PC-9 (cell line): ENCODE measurements at regions not wholly inside any gene's neighbourhood (a gene's known extent, or its start where the extent isn't known, plus 50 kb on each side); places are given as distances from the start of the nearest gene placed in this dataset.

Source experiments
- BruUV-seq: library from RNA; stranded (reverse); fragments of 400-500 nt; replicated peaks from 2 replicates; lab custom pipeline; 2021; lab: Mats Ljungman, UMichigan
- CTCF ChIA-PET: fragments of 300-600 bp; sonication (Branson Sonifier 250); formaldehyde crosslinking; loops from one replicate; lab custom pipeline; 2022; ENCODE audit warnings: antibody characterized with exemption; lab: Charles Lee
- POLR2A ChIA-PET: fragments of 300-600 bp; sonication (Branson Sonifier 250); formaldehyde crosslinking; loops from one replicate; lab custom pipeline; 2022; ENCODE audit warnings: antibody characterized with exemption; ENCODE audit not compliant: unreplicated experiment; lab: Charles Lee
- DNase-seq, 2 experiments: peaks; one replicate each; pipeline versions ENCODE4 v3.0.0 to v3.0.0-alpha.2; 2015 to 2022; ENCODE audit warnings: mixed read lengths in 1 of 2
- H2AFZ ChIP-seq: fragments of 200-600 bp; sonication (generic); 2 replicates; pipeline ENCODE4 v1.8.1; 2017; ENCODE audit warnings: antibody characterized with exemption
- H3F3A ChIP-seq: fragments of 200-600 bp; sonication (generic); 2 replicates; pipeline ENCODE4 v1.8.1; 2017; ENCODE audit warnings: antibody characterized with exemption, mild to moderate bottlenecking, low read depth; ENCODE audit not compliant: insufficient read depth
- H3K27ac ChIP-seq: fragments of 200-600 bp; sonication (generic); 2 replicates; pipeline ENCODE4 v1.6.1; 2016; ENCODE audit warnings: mixed run types
- H3K27me3 ChIP-seq: fragments of 200-600 bp; sonication (generic); 2 replicates; pipeline ENCODE4 v1.6.1; 2016; ENCODE audit warnings: low read depth, mixed run types; ENCODE audit not compliant: insufficient read depth
- H3K36me3 ChIP-seq: fragments of 200-600 bp; sonication (generic); 2 replicates; pipeline ENCODE4 v1.6.1; 2016; ENCODE audit warnings: low read depth, mixed run types
- H3K4me1 ChIP-seq: fragments of 200-600 bp; sonication (generic); replicated peaks from 2 replicates; pipeline ENCODE4 v1.6.1; 2016; ENCODE audit warnings: mixed run types; ENCODE audit not compliant: insufficient read depth
- H3K4me2 ChIP-seq: fragments of 200-600 bp; sonication (generic); 2 replicates; pipeline ENCODE4 v1.6.1; 2017; ENCODE audit warnings: mixed run types
- H3K4me3 ChIP-seq: fragments of 200-600 bp; sonication (generic); 2 replicates; pipeline ENCODE4 v1.6.1; 2016; ENCODE audit warnings: mixed run types
- H3K79me2 ChIP-seq: fragments of 200-600 bp; sonication (generic); 2 replicates; pipeline ENCODE4 v1.6.1; 2017; ENCODE audit warnings: low read depth, mixed run types
- H3K9me2 ChIP-seq: fragments of 200-600 bp; sonication (generic); 2 replicates; pipeline ENCODE4 v1.8.1; 2017; ENCODE audit warnings: mild to moderate bottlenecking; ENCODE audit not compliant: insufficient read depth
- H3K9me3 ChIP-seq: fragments of 200-600 bp; sonication (generic); 2 replicates; pipeline ENCODE4 v1.8.1; 2016; ENCODE audit warnings: low read depth; ENCODE audit not compliant: insufficient read depth
- H4K20me1 ChIP-seq: fragments of 200-600 bp; sonication (generic); 2 replicates; pipeline ENCODE4 v1.8.1; 2017; ENCODE audit not compliant: insufficient read depth
- CTCF ChIP-seq: fragments of 200-600 bp; sonication (generic); conservative IDR thresholded peaks from 2 replicates; pipeline ENCODE4 v1.6.1; 2017; ENCODE audit warnings: mixed run types, antibody characterized with exemption, mild to moderate bottlenecking, moderate library complexity
- EZH2 ChIP-seq: fragments of 200-600 bp; sonication (generic); IDR thresholded peaks from 2 replicates; pipeline ENCODE4 v1.8.0; 2017; ENCODE audit warnings: antibody characterized with exemption, low read depth
- intact Hi-C: fragments of 100-400 bp; cut with micrococcal nuclease; formaldehyde crosslinking; loops from one replicate; pipeline ENCODE4 v1.10.0; 2022; ENCODE audit not compliant: unreplicated experiment

GRCh38 chr4:174406383-174406782 lies 115.9 kb downstream of the HPGD start:
- no peak overlapping the region for H2AFZ ChIP-seq
- H3K79me2 ChIP-seq: no peaks in the 10 kb centered on the region
- H3F3A ChIP-seq: no peaks in the 10 kb centered on the region
- POLR2A ChIA-PET: no interaction called here
- 0 out of 2 replicates have a peak, but pooled peaks cover 8% of the 10 kb centered on the region for H3K4me1 ChIP-seq
- H3K9me3 ChIP-seq: no peaks in the 10 kb centered on the region
- BruUV-seq: no TSS peak
- no peaks in the 10 kb centered on the region for H4K20me1 ChIP-seq
- no peak overlapping the region for H3K4me2 ChIP-seq
- no peak overlapping the region for H3K4me3 ChIP-seq
- no peaks in the 10 kb centered on the region for H3K27me3 ChIP-seq
- no peak for TF ChIP-seq EZH2
- no peak for TF ChIP-seq CTCF
- no peak for DNase-seq
- CTCF ChIA-PET: no interaction called here
- intact Hi-C loops: no loop called here
- H3K9me2 ChIP-seq: no peaks in the 10 kb centered on the region
- no peak overlapping the region for H3K27ac ChIP-seq
- H3K36me3 ChIP-seq: no peaks in the 10 kb centered on the region

- Histone ChIP-seq H3K4me2 (no peak overlapping the region), H3K27me3 (no peaks in the 10 kb centered on the region), H3K9me2 (no peaks in the 10 kb centered on the region), H3K36me3 (no peaks in the 10 kb centered on the region), H3K79me2 (no peaks in the 10 kb centered on the region), H3K27ac (no peak overlapping the region), H3F3A (no peaks in the 10 kb centered on the region), H3K9me3 (no peaks in the 10 kb centered on the region), H2AFZ (no peak overlapping the region), H4K20me1 (no peaks in the 10 kb centered on the region), H3K4me1 (0 out of 2 replicates have a peak, but pooled peaks cover 8% of the 10 kb centered on the region), H3K4me3 (no peak overlapping the region)
- no peak for DNase-seq
- ChIA-PET CTCF (no interaction called here), POLR2A (no interaction called here)
- no TSS peak for BruUV-seq
- intact Hi-C loops: no loop called here
- TF ChIP-seq EZH2 (no peak), CTCF (no peak)
Measured at GRCh38 chr4:174405923-174406322, 116.4 kb downstream of the HPGD start.

- H3K4me3 ChIP-seq: no peak overlapping the region
- 0 out of 2 replicates have a peak, but pooled peaks cover 8% of the 10 kb centered on the region for H3K4me1 ChIP-seq
- no peaks in the 10 kb centered on the region for H3K9me2 ChIP-seq
- ChIA-PET POLR2A (interaction anchor here (0.6 kb wide), 1 partner anchor 19 kb away, joined by 8 read pairs; no protein-coding TSS in a partner anchor), CTCF (no interaction called here)
- no peak overlapping the region for H2AFZ ChIP-seq
- intact Hi-C loops: no loop called here
- no TSS peak for BruUV-seq
- H3F3A ChIP-seq: no peaks in the 10 kb centered on the region
- no peak overlapping the region for H3K4me2 ChIP-seq
- no peaks in the 10 kb centered on the region for H3K79me2 ChIP-seq
- no peak overlapping the region for H3K27ac ChIP-seq
- DNase-seq: no peak
- no peaks in the 10 kb centered on the region for H3K27me3 ChIP-seq
- no peaks in the 10 kb centered on the region for H3K36me3 ChIP-seq
- TF ChIP-seq CTCF: no peak
- no peak for TF ChIP-seq EZH2
- H4K20me1 ChIP-seq: no peaks in the 10 kb centered on the region
- H3K9me3 ChIP-seq: no peaks in the 10 kb centered on the region
Measured at GRCh38 chr4:174404677-174405076, 117.6 kb downstream of the HPGD start.
